GM12874 (cell line): ENCODE measurements at regions not wholly inside any gene's neighbourhood (a gene's known extent, or its start where the extent isn't known, plus 50 kb on each side); places are given as distances from the start of the nearest gene placed in this dataset.

ENCODE experiments used
- CTCF ChIP-seq: IDR thresholded peaks from 2 replicates; pipeline ENCODE4 v1.5.1; 2011; ENCODE audit warnings: low read depth, mild to moderate bottlenecking, control low read depth, low read length, moderate library complexity; ENCODE audit not compliant: insufficient read depth

DNA sequence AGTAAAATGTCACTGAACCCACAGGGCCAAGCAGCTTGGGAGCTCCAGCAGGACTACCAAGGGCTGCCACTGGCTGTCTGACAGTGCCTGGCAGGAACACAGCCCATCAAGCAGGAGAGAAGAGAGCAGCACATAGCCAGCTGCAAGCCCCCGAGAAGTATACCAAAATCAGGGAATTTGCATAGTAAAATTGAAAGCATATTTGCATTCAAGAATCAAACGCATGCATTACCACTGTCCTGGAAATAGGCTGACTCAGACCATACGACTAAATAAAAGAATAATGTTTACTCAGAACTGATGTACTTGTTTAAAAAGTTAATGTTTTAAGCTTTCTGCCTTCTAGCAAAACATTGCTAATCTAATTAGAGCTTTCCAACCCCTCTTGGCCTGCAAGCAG, 298.1 kb downstream of the TFAP2B start:
- no peak for TF ChIP-seq CTCF

- TF ChIP-seq CTCF, result no peak
Measured at GRCh38 chr6:51118792-51119191, 300.1 kb downstream of the TFAP2B start.

DNA sequence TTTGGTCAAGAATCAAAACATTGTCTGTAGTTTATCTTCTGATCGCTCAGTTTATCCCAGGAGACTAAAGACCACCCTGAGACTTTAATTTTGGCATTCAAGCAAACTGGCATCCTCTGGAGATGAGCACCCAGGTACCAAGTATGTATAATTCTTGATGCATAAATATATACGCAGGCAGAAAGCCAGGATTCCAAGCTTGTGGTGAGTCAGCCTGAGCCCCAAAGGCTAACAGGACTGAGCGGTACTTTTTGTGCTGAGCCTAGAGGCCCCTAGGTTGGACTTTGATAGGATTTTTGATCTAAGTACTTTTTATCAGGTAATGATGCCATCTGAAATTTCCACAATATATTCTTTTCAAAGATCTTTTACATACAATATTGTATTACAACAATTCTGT, 301.3 kb downstream of the TFAP2B start:
- no peak for TF ChIP-seq CTCF

GRCh38 chr6:51129043-51129442, 310.4 kb downstream of the TFAP2B start:
- no peak for TF ChIP-seq CTCF

- TF ChIP-seq CTCF, result no peak
Measured at GRCh38 chr6:51137777-51138176, 319.1 kb downstream of the TFAP2B start.

GRCh38 chr6:51139950-51140385, 321.3 kb downstream of the TFAP2B start:
- TF ChIP-seq CTCF, result no peak

- TF ChIP-seq CTCF, result no peak
Measured at GRCh38 chr6:51141080-51141479, 322.4 kb downstream of the TFAP2B start.

- TF ChIP-seq CTCF, result no peak
Measured at GRCh38 chr6:51147756-51148155, 329.1 kb downstream of the TFAP2B start.
